Central memory CD8-positive, alpha-beta T cell (primary cell): ENCODE measurements at regions not wholly inside any gene's neighbourhood (a gene's known extent, or its start where the extent isn't known, plus 50 kb on each side); places are given as distances from the start of the nearest gene placed in this dataset.
"Not testable (repeated sequence)": the region's sequence is repeated elsewhere in the genome, so short reads cannot be mapped to it uniquely, and the experiment has no call there.

Experiments
- ATAC-seq: fragments of 150-1000 bp; cut with Tn5 transposase; replicated peaks from 2 replicates; pipeline ENCODE4 v1.10.0; 2022; ENCODE audit warnings: mild to moderate bottlenecking, moderate FRiP score, moderate number of reproducible peaks; ENCODE audit not compliant: poor library complexity, severe bottlenecking; ENCODE audit errors: extremely low read depth
- DNase-seq, 2 donors: peaks; one replicate each; pipeline ENCODE4 v3.0.0; 2021; ENCODE audit warnings: low spot score in 2 of 2
- H3K27ac Mint-ChIP-seq: one replicate; pipeline ENCODE4 v1.8.0; 2022; ENCODE audit warnings: low read depth, mild to moderate bottlenecking, moderate library complexity, mixed read lengths
- H3K27me3 Mint-ChIP-seq: one replicate; pipeline ENCODE4 v1.8.0; 2022; ENCODE audit warnings: mixed read lengths
- H3K36me3 Mint-ChIP-seq: one replicate; pipeline ENCODE4 v1.8.0; 2022; ENCODE audit warnings: mild to moderate bottlenecking, moderate library complexity, mixed read lengths; ENCODE audit not compliant: insufficient read depth
- H3K4me1 Mint-ChIP-seq: one replicate; pipeline ENCODE4 v1.8.0; 2022; ENCODE audit warnings: mixed read lengths
- H3K4me3 Mint-ChIP-seq: one replicate; pipeline ENCODE4 v1.8.0; 2022; ENCODE audit warnings: mild to moderate bottlenecking, moderate library complexity, mixed read lengths
- H3K9me3 Mint-ChIP-seq: one replicate; pipeline ENCODE4 v1.8.0; 2022; ENCODE audit warnings: mixed read lengths

- H3K36me3 Mint-ChIP-seq, result no peaks in the 10 kb centered on the region
- H3K9me3 Mint-ChIP-seq, result no peaks in the 10 kb centered on the region
- DNase-seq (no peak), ATAC-seq (no peak)
- no peak overlapping the region for H3K4me3 Mint-ChIP-seq
- no peak overlapping the region for H3K27ac Mint-ChIP-seq
- H3K27me3 Mint-ChIP-seq, result peaks cover 69% of the 10 kb centered on the region
- H3K4me1 Mint-ChIP-seq, result no peaks in the 10 kb centered on the region
Observed at GRCh38 chr1:143661418-143662101, 310.2 kb downstream of the FAM72C start.

- Mint-ChIP-seq H3K27me3 (peaks cover 78% of the 10 kb centered on the region), H3K9me3 (peaks cover 4% of the 10 kb centered on the region), H3K4me1 (no peaks in the 10 kb centered on the region), H3K36me3 (peaks cover 1% of the 10 kb centered on the region), H3K4me3 (no peak overlapping the region), H3K27ac (no peak overlapping the region)
- ATAC-seq (no peak), DNase-seq (no peak)
Observed at GRCh38 chr1:143660354-143660941, 311.3 kb downstream of the FAM72C start.

- no peak overlapping the region for H3K4me3 Mint-ChIP-seq
- H3K27ac Mint-ChIP-seq, result no peak overlapping the region
- peaks cover 79% of the 10 kb centered on the region for H3K27me3 Mint-ChIP-seq
- peaks cover 3% of the 10 kb centered on the region for H3K36me3 Mint-ChIP-seq
- H3K9me3 Mint-ChIP-seq, result peaks cover 5% of the 10 kb centered on the region
- ATAC-seq (no peak), DNase-seq (no peak)
- no peaks in the 10 kb centered on the region for H3K4me1 Mint-ChIP-seq
Observed at GRCh38 chr1:143653429-143653802, 318.4 kb downstream of the FAM72C start.

- Mint-ChIP-seq H3K36me3 (peaks cover 3% of the 10 kb centered on the region), H3K27ac (no peak overlapping the region), H3K4me1 (no peaks in the 10 kb centered on the region), H3K27me3 (peaks cover 79% of the 10 kb centered on the region), H3K9me3 (peaks cover 5% of the 10 kb centered on the region), H3K4me3 (no peak overlapping the region)
- DNase-seq, result no peak
- ATAC-seq, result no peak
Observed at GRCh38 chr1:143652744-143653428, 318.9 kb downstream of the FAM72C start.

GRCh38 chr1:143652187-143652586, 319.6 kb downstream of the FAM72C start:
- Mint-ChIP-seq H3K9me3 (peaks cover 5% of the 10 kb centered on the region), H3K4me3 (no peak overlapping the region), H3K27me3 (peaks cover 80% of the 10 kb centered on the region), H3K36me3 (peaks cover 3% of the 10 kb centered on the region), H3K4me1 (no peaks in the 10 kb centered on the region), H3K27ac (no peak overlapping the region)
- ATAC-seq (no peak), DNase-seq (no peak)

- ATAC-seq (no peak), DNase-seq (no peak)
- Mint-ChIP-seq H3K27me3 (peaks cover 84% of the 10 kb centered on the region), H3K4me1 (no peaks in the 10 kb centered on the region), H3K9me3 (peaks cover 5% of the 10 kb centered on the region), H3K4me3 (no peak overlapping the region), H3K27ac (no peak overlapping the region), H3K36me3 (peaks cover 3% of the 10 kb centered on the region)
Observed at GRCh38 chr1:143651350-143651992, 320.3 kb downstream of the FAM72C start.

GRCh38 chr1:143644035-143644434, 327.8 kb downstream of the FAM72C start:
- DNase-seq, H3K4me1 Mint-ChIP-seq, H3K36me3 Mint-ChIP-seq, ATAC-seq, H3K4me3 Mint-ChIP-seq, H3K9me3 Mint-ChIP-seq, H3K27ac Mint-ChIP-seq: not testable (repeated sequence)
- peaks cover 35% of the 10 kb centered on the region for H3K27me3 Mint-ChIP-seq

GRCh38 chr1:143643148-143643885, 328.5 kb downstream of the FAM72C start:
- no peak for DNase-seq
- no peak overlapping the region for H3K4me3 Mint-ChIP-seq
- H3K27ac Mint-ChIP-seq, result no peak overlapping the region
- H3K36me3 Mint-ChIP-seq, result no peaks in the 10 kb centered on the region
- H3K9me3 Mint-ChIP-seq, result no peaks in the 10 kb centered on the region
- H3K4me1 Mint-ChIP-seq, result no peaks in the 10 kb centered on the region
- H3K27me3 Mint-ChIP-seq, result peaks cover 27% of the 10 kb centered on the region
- no peak for ATAC-seq

- H3K36me3 Mint-ChIP-seq, result no peaks in the 10 kb centered on the region
- H3K9me3 Mint-ChIP-seq, result no peaks in the 10 kb centered on the region
- H3K27ac Mint-ChIP-seq, result no peak overlapping the region
- ATAC-seq (no peak), DNase-seq (no peak)
- no peaks in the 10 kb centered on the region for H3K4me1 Mint-ChIP-seq
- H3K4me3 Mint-ChIP-seq, result no peak overlapping the region
- H3K27me3 Mint-ChIP-seq, result peaks cover 39% of the 10 kb centered on the region
Observed at GRCh38 chr1:143625886-143626285, 345.9 kb downstream of the FAM72C start.

GRCh38 chr1:143619851-143620250, 351.9 kb downstream of the FAM72C start:
- H3K9me3 Mint-ChIP-seq, result no peaks in the 10 kb centered on the region

GRCh38 chr1:143611159-143611558, 360.6 kb downstream of the FAM72C start:
- H3K27ac Mint-ChIP-seq, result no peak overlapping the region
- no peaks in the 10 kb centered on the region for H3K9me3 Mint-ChIP-seq
- H3K27me3 Mint-ChIP-seq, result no peaks in the 10 kb centered on the region
- H3K36me3 Mint-ChIP-seq, result no peaks in the 10 kb centered on the region
- ATAC-seq (no peak), DNase-seq (no peak)
- no peaks in the 10 kb centered on the region for H3K4me1 Mint-ChIP-seq
- no peak overlapping the region for H3K4me3 Mint-ChIP-seq

More at GRCh38 chr1:143619851-143620250, 351.9 kb downstream of the FAM72C start:
- peaks cover 19% of the 10 kb centered on the region for H3K27me3 Mint-ChIP-seq
- no peak overlapping the region for H3K27ac Mint-ChIP-seq
- no peaks in the 10 kb centered on the region for H3K4me1 Mint-ChIP-seq
- ATAC-seq, result no peak
- no peaks in the 10 kb centered on the region for H3K36me3 Mint-ChIP-seq
- no peak for DNase-seq
- H3K4me3 Mint-ChIP-seq, result no peak overlapping the region

- no peaks in the 10 kb centered on the region for H3K36me3 Mint-ChIP-seq
- no peak for DNase-seq
- no peak overlapping the region for H3K4me3 Mint-ChIP-seq
- H3K27ac Mint-ChIP-seq, result no peak overlapping the region
- no peaks in the 10 kb centered on the region for H3K27me3 Mint-ChIP-seq
- H3K9me3 Mint-ChIP-seq, result no peaks in the 10 kb centered on the region
- ATAC-seq, result no peak
- no peaks in the 10 kb centered on the region for H3K4me1 Mint-ChIP-seq
Observed at GRCh38 chr1:143610196-143610595, 361.6 kb downstream of the FAM72C start.
